ENCODE measurements at regions not wholly inside any gene's neighbourhood (a gene's known extent, or its start where the extent isn't known, plus 50 kb on each side); places are given as distances from the start of the nearest gene placed in this dataset.

- TF ChIP-seq, protein P1, sequence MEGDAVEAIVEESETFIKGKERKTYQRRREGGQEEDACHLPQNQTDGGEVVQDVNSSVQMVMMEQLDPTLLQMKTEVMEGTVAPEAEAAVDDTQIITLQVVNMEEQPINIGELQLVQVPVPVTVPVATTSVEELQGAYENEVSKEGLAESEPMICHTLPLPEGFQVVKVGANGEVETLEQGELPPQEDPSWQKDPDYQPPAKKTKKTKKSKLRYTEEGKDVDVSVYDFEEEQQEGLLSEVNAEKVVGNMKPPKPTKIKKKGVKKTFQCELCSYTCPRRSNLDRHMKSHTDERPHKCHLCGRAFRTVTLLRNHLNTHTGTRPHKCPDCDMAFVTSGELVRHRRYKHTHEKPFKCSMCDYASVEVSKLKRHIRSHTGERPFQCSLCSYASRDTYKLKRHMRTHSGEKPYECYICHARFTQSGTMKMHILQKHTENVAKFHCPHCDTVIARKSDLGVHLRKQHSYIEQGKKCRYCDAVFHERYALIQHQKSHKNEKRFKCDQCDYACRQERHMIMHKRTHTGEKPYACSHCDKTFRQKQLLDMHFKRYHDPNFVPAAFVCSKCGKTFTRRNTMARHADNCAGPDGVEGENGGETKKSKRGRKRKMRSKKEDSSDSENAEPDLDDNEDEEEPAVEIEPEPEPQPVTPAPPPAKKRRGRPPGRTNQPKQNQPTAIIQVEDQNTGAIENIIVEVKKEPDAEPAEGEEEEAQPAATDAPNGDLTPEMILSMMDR (conservative IDR thresholded peaks at IDR 0.05), result no peak
- TF ChIP-seq ZFX (IDR thresholded peaks at IDR 0.05), result no peak
These were observed 253.9 kb downstream of the VAPA start for GRCh38 chr18:10167759-10168158.
